Hippocampal formation (tissue), 2 donors: ENCODE measurements at regions not wholly inside any gene's neighbourhood (a gene's known extent, or its start where the extent isn't known, plus 50 kb on each side); places are given as distances from the start of the nearest gene placed in this dataset.
"Not testable (repeated sequence)": the region's sequence is repeated elsewhere in the genome, so short reads cannot be mapped to it uniquely, and the experiment has no call there.

Experiments
- DNase-seq, 2 donors: peaks; one replicate each; lab custom pipeline; 2025; lab: John Stamatoyannopoulos, UW

GRCh38 chrX:117680286-117680685 is 436.3 kb downstream of the KLHL13 start:
- DNase-seq = no peak

- no peak for DNase-seq
These were observed 463.2 kb downstream of the KLHL13 start for GRCh38 chrX:117653396-117653795.

- no peak for DNase-seq
These were observed 471.0 kb downstream of the KLHL13 start for GRCh38 chrX:117645639-117646038.

GRCh38 chrX:117641913-117642656 is 474.5 kb downstream of the KLHL13 start:
- DNase-seq = no peak

GRCh38 chrX:117636826-117637225 is 479.8 kb downstream of the KLHL13 start:
- no peak for DNase-seq

- DNase-seq = no peak
These were observed 483.3 kb downstream of the KLHL13 start for GRCh38 chrX:117633277-117633676.

- no peak for DNase-seq
These were observed 488.2 kb downstream of the KLHL13 start for GRCh38 chrX:117628381-117628780.

GRCh38 chrX:117610806-117611205 is 505.8 kb downstream of the KLHL13 start:
- no peak for DNase-seq

GRCh38 chrX:117610049-117610448 is 506.6 kb downstream of the KLHL13 start:
- no peak for DNase-seq

- no peak for DNase-seq
These were observed 509.0 kb downstream of the KLHL13 start for GRCh38 chrX:117607561-117607960.

- DNase-seq = not testable (repeated sequence)
These were observed 510.5 kb downstream of the KLHL13 start for GRCh38 chrX:117606101-117606500.

- no peak for DNase-seq
These were observed 546.5 kb downstream of the KLHL13 start for GRCh38 chrX:117570160-117570559.

GRCh38 chrX:117568238-117568637 is 548.4 kb downstream of the KLHL13 start:
- DNase-seq = no peak

- no peak for DNase-seq
These were observed 572.7 kb downstream of the KLHL13 start for GRCh38 chrX:117543885-117544284.

GRCh38 chrX:117539090-117539418 is 577.6 kb downstream of the KLHL13 start:
- DNase-seq = no peak

- peak; percentile 7 to 27 for DNase-seq
These were observed 578.2 kb downstream of the KLHL13 start for GRCh38 chrX:117538178-117539089.

- no peak for DNase-seq
These were observed 584.3 kb downstream of the KLHL13 start for GRCh38 chrX:117532339-117532738.

- no peak for DNase-seq
These were observed 593.6 kb downstream of the KLHL13 start for GRCh38 chrX:117522725-117523700.

- no peak for DNase-seq
These were observed 598.6 kb downstream of the KLHL13 start for GRCh38 chrX:117517994-117518393.

- no peak for DNase-seq
These were observed 605.2 kb downstream of the KLHL13 start for GRCh38 chrX:117511379-117511778.

- DNase-seq = no peak
These were observed 606.2 kb downstream of the KLHL13 start for GRCh38 chrX:117510453-117510852.

- no peak for DNase-seq
These were observed 608.6 kb downstream of the KLHL13 start for GRCh38 chrX:117508021-117508420.
